Common myeloid progenitor, CD34-positive (primary cell): ENCODE measurements at regions not wholly inside any gene's neighbourhood (a gene's known extent, or its start where the extent isn't known, plus 50 kb on each side); places are given as distances from the start of the nearest gene placed in this dataset.

Experiments used
- CTCF ChIA-PET: fragments of 350-600 bp; sonication (Branson Sonifier 250); formaldehyde crosslinking; loops from one replicate; lab custom pipeline; 2021; ENCODE audit warnings: antibody characterized with exemption; lab: Charles Lee
- POLR2A ChIA-PET: fragments of 350-600 bp; sonication (Branson Sonifier 250); formaldehyde crosslinking; loops from one replicate; lab custom pipeline; 2021; ENCODE audit warnings: antibody characterized with exemption; lab: Charles Lee
- DNase-seq, 3 donors: peaks; one replicate each; pipeline versions ENCODE4 v3.0.0 to v3.0.0-alpha.2; 2013
- H3K27ac ChIP-seq, 2 experiments: 1 replicate in 1 of 2; 2 replicates in 1 of 2; pipeline ENCODE4 v1.7.0; 2013; ENCODE audit warnings: inconsistent platforms in 2 of 2, low read length in 2 of 2, mild to moderate bottlenecking in 2 of 2, low read depth in 1 of 2, moderate library complexity in 1 of 2; ENCODE audit not compliant: severe bottlenecking in 2 of 2, insufficient read depth in 1 of 2, poor library complexity in 1 of 2
- H3K27me3 ChIP-seq, 5 experiments: replicated peaks in 2 of 5; 1 replicate in 3 of 5; 2 replicates in 2 of 5; pipeline versions ENCODE4 v1.6.1 to v1.7.0; 2013; ENCODE audit warnings: low read length in 4 of 5, mild to moderate bottlenecking in 2 of 5, moderate library complexity in 2 of 5, inconsistent platforms in 1 of 5; ENCODE audit not compliant: insufficient read depth in 5 of 5, control insufficient read depth in 4 of 5
- H3K36me3 ChIP-seq, 4 experiments: 1 replicate in 2 of 4; 2 replicates in 2 of 4; pipeline versions ENCODE4 v1.6.1 to v1.7.0; 2013; ENCODE audit warnings: low read length in 3 of 4, control low read depth in 1 of 4, mild to moderate bottlenecking in 1 of 4; ENCODE audit not compliant: control insufficient read depth in 4 of 4, insufficient read depth in 4 of 4
- H3K4me1 ChIP-seq, 4 experiments: 1 replicate in 3 of 4; 2 replicates in 1 of 4; pipeline versions ENCODE4 v1.6.1 to v1.7.1; 2013; ENCODE audit warnings: low read length in 3 of 4, mild to moderate bottlenecking in 3 of 4, control low read depth in 1 of 4, inconsistent platforms in 1 of 4, moderate library complexity in 1 of 4; ENCODE audit not compliant: control insufficient read depth in 4 of 4, insufficient read depth in 4 of 4; ENCODE audit errors: control extremely low read depth in 1 of 4
- H3K4me3 ChIP-seq, 7 experiments: 1 replicate in 4 of 7; 2 replicates in 3 of 7; pipeline versions ENCODE4 v1.5.1 to v1.7.0; 2013; ENCODE audit warnings: mild to moderate bottlenecking in 7 of 7, low read length in 6 of 7, moderate library complexity in 6 of 7, inconsistent platforms in 2 of 7, low read depth in 2 of 7, control low read depth in 1 of 7; ENCODE audit not compliant: insufficient read depth in 4 of 7, control insufficient read depth in 1 of 7; ENCODE audit errors: extremely low read depth in 1 of 7
- H3K9me3 ChIP-seq, 5 experiments: 1 replicate in 4 of 5; 2 replicates in 1 of 5; pipeline versions ENCODE4 v1.6.1 to v1.7.1; 2013; ENCODE audit warnings: low read length in 4 of 5, mild to moderate bottlenecking in 2 of 5, inconsistent platforms in 1 of 5, low read depth in 1 of 5, moderate library complexity in 1 of 5; ENCODE audit not compliant: control insufficient read depth in 4 of 5, insufficient read depth in 2 of 5; ENCODE audit errors: control extremely low read depth in 1 of 5
- WGBS: methylation state at CpG from one replicate; pipeline ENCODE4 v1.1.5; 2013; ENCODE audit not compliant: insufficient coverage; 5-methylcytosine and 5-hydroxymethylcytosine counted together

- no peak overlapping the region for H3K27ac ChIP-seq
- no peaks in the 10 kb centered on the region for H3K36me3 ChIP-seq
- no peaks in the 10 kb centered on the region for H3K9me3 ChIP-seq
- no peak overlapping the region for H3K4me3 ChIP-seq
- CTCF ChIA-PET, result no interaction called here
- no peak for DNase-seq
- POLR2A ChIA-PET, result interaction anchor here (0.7 kb wide), 1 partner anchor 249 kb away, joined by 3 read pairs; no protein-coding TSS in a partner anchor
- WGBS, result no CpG with 5 or more reads among the region's 2 CpGs
- peaks cover 0 to 5% (median 3%) of the 10 kb centered on the region in 4 experiments for H3K4me1 ChIP-seq
- no peaks in the 10 kb centered on the region for H3K27me3 ChIP-seq
Measured at GRCh38 chr14:49016381-49016780, 569.8 kb downstream of the RPS29 start.

GRCh38 chr14:49014476-49014875 lies 571.7 kb downstream of the RPS29 start:
- Histone ChIP-seq H3K4me3 (no peak overlapping the region), H3K27ac (no peak overlapping the region), H3K27me3 (no peaks in the 10 kb centered on the region), H3K36me3 (no peaks in the 10 kb centered on the region), H3K9me3 (no peaks in the 10 kb centered on the region), H3K4me1 (peaks cover 0 to 2% (median under 1%) of the 10 kb centered on the region in 4 experiments)
- DNase-seq, result no peak
- ChIA-PET POLR2A (no interaction called here), CTCF (no interaction called here)
- 84% methylated on average over 2 of the region's 3 CpGs for WGBS

- Histone ChIP-seq H3K9me3 (no peaks in the 10 kb centered on the region), H3K4me1 (no peaks in the 10 kb centered on the region), H3K27me3 (peaks cover 0 to 2% (median 0%) of the 10 kb centered on the region in 5 experiments), H3K27ac (no peak overlapping the region), H3K36me3 (no peaks in the 10 kb centered on the region), H3K4me3 (no peak overlapping the region)
- ChIA-PET POLR2A (no interaction called here), CTCF (no interaction called here)
- no peak for DNase-seq
- WGBS, result no CpG with 5 or more reads among the region's 3 CpGs
Measured at GRCh38 chr14:49008363-49008762, 577.8 kb downstream of the RPS29 start.

- 89% methylated on average over 3 of the region's 4 CpGs for whole genome bisulfite sequencing
- H3K27me3 ChIP-seq, result peaks cover 0 to 2% (median 0%) of the 10 kb centered on the region in 5 experiments
- no peak overlapping the region for H3K27ac ChIP-seq
- no peaks in the 10 kb centered on the region for H3K4me1 ChIP-seq
- DNase-seq, result no peak
- ChIA-PET CTCF (no interaction called here), POLR2A (no interaction called here)
- no peak overlapping the region for H3K4me3 ChIP-seq
- no peaks in the 10 kb centered on the region for H3K36me3 ChIP-seq
- H3K9me3 ChIP-seq, result no peaks in the 10 kb centered on the region
Measured at GRCh38 chr14:48991141-48991540, 595.0 kb downstream of the RPS29 start.

- H3K27ac ChIP-seq, result no peak overlapping the region
- H3K4me1 ChIP-seq, result no peaks in the 10 kb centered on the region
- H3K9me3 ChIP-seq, result no peaks in the 10 kb centered on the region
- H3K27me3 ChIP-seq, result peaks cover 0 to 2% (median 0%) of the 10 kb centered on the region in 5 experiments
- CTCF ChIA-PET, result no interaction called here
- H3K36me3 ChIP-seq, result no peaks in the 10 kb centered on the region
- H3K4me3 ChIP-seq, result no peak overlapping the region
- DNase-seq, result no peak
- POLR2A ChIA-PET, result no interaction called here
- WGBS, result 89% methylated on average over 4 of the region's 6 CpGs
Measured at GRCh38 chr14:48983351-48983888, 602.8 kb downstream of the RPS29 start.

- DNase-seq, result no peak
- ChIA-PET POLR2A (no interaction called here), CTCF (no interaction called here)
- no peaks in the 10 kb centered on the region for H3K4me1 ChIP-seq
- H3K27ac ChIP-seq, result no peak overlapping the region
- H3K4me3 ChIP-seq, result no peak overlapping the region
- H3K27me3 ChIP-seq, result no peaks in the 10 kb centered on the region
- no peaks in the 10 kb centered on the region for H3K36me3 ChIP-seq
- no CpG with 5 or more reads among the region's 1 CpG for WGBS
- H3K9me3 ChIP-seq, result peaks cover 0 to 3% (median 0%) of the 10 kb centered on the region in 5 experiments
Measured at GRCh38 chr14:48974994-48975393, 611.2 kb downstream of the RPS29 start.

GRCh38 chr14:48973151-48973550 lies 613.0 kb downstream of the RPS29 start:
- no peaks in the 10 kb centered on the region for H3K27me3 ChIP-seq
- H3K27ac ChIP-seq, result no peak overlapping the region
- POLR2A ChIA-PET, result no interaction called here
- no peak for DNase-seq
- CTCF ChIA-PET, result no interaction called here
- H3K4me1 ChIP-seq, result no peaks in the 10 kb centered on the region
- no peak overlapping the region for H3K4me3 ChIP-seq
- H3K36me3 ChIP-seq, result no peaks in the 10 kb centered on the region
- peaks cover 0 to 3% (median 0%) of the 10 kb centered on the region in 5 experiments for H3K9me3 ChIP-seq
